ENCODE measurements at regions not wholly inside any gene's neighbourhood (a gene's known extent, or its start where the extent isn't known, plus 50 kb on each side); places are given as distances from the start of the nearest gene placed in this dataset.

DNA sequence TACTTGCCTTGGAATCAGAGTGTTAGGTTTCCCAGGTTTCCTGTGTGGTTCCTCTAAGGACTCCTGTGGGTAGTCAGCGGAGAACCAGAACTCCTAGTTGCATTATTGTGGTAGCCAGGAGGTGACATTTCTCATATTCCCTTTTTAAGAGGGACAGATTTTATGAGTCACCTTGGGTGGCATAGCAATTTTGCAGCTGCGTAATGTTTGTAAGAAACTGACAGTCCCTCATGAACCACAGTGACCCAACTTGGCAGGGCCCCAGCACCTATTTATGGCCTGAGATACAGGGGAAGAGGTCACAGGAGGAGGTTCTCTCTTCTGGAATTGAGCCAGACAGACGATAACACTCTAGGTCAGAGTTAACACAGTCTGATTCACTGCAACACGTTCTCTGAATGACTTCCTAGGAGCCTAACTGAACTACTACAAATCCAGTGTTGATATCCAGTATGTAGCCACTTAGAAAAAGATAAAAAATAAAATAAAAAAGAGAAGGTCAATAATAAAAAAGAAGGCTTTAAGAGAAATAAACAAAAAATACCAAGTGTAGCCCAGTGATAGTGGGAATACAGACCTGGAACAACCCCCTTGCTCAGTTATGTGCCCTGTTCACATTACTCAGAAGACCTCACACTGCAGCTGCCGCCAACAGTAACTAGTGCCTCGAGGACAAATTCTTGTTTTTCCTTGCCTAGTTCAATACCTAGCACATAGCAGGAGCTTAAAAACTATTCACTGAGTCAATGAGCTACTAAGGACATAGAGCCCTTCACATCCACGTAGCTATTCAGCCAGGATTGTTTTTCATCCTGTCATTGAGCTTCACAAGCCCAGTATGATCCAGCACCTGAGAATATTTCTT is 50.7 kb upstream of the VLDLR start (continued):
- peak; percentile 67; the same call in 1 of the 2 replicates for TF ChIP-seq ZSCAN30 (tag by site-specific recombination; IDR thresholded peaks at IDR 0.05)
- TF ChIP-seq ZNF426 (tag by site-specific recombination; IDR thresholded peaks at IDR 0.05), result no peak
- no peak for TF ChIP-seq YY2 (tag by site-specific recombination; IDR thresholded peaks at IDR 0.05)
- TF ChIP-seq ZBTB48 (tag by site-specific recombination; IDR thresholded peaks at IDR 0.05), result peak; percentile 65
- TF ChIP-seq ZNF776 (tag by site-specific recombination; IDR thresholded peaks at IDR 0.05; ENCODE audit: borderline replicate concordance), result no peak
- 0 out of 2 replicates have a peak, but pooled peaks have one; percentile 39 for TF ChIP-seq ATF2 (tag by site-specific recombination; IDR thresholded peaks at IDR 0.05; ENCODE audit: low read depth)
- TF ChIP-seq ZNF132 (tag by site-specific recombination; IDR thresholded peaks at IDR 0.05; ENCODE audit: borderline replicate concordance), result no peak
- no peak for TF ChIP-seq ZNF488 (tag by site-specific recombination; IDR thresholded peaks at IDR 0.05)
- no peak for TF ChIP-seq ZNF19 (tag by site-specific recombination; IDR thresholded peaks at IDR 0.05; ENCODE audit: low read depth)
- no peak for TF ChIP-seq ZNF404 (tag by site-specific recombination; IDR thresholded peaks at IDR 0.05)
- TF ChIP-seq CTCF (tag by site-specific recombination; IDR thresholded peaks at IDR 0.05), result no peak
- TF ChIP-seq ZNF157 (tag by site-specific recombination; IDR thresholded peaks at IDR 0.05), result no peak
- TF ChIP-seq ZNF623 (tag by site-specific recombination; IDR thresholded peaks at IDR 0.05), result no peak
- TF ChIP-seq OSR2 (tag by site-specific recombination; IDR thresholded peaks at IDR 0.05), result peak; percentile 97
- TF ChIP-seq SP7 (tag by site-specific recombination; IDR thresholded peaks at IDR 0.05), result peak; percentile 93
- no peak for TF ChIP-seq ZNF571 (tag by site-specific recombination; IDR thresholded peaks at IDR 0.05)
- TF ChIP-seq ZNF837 (tag by site-specific recombination; IDR thresholded peaks at IDR 0.05), result no peak
- peak; percentile 93 for TF ChIP-seq ZNF843 (tag by site-specific recombination; IDR thresholded peaks at IDR 0.05)
- no peak for TF ChIP-seq ZNF16 (tag by site-specific recombination; IDR thresholded peaks at IDR 0.05; ENCODE audit: low read depth)
- no peak for TF ChIP-seq ZNF785 (tag by site-specific recombination; IDR thresholded peaks at IDR 0.05)
- no peak for TF ChIP-seq ZNF169 (tag by site-specific recombination; IDR thresholded peaks at IDR 0.05)
- no peak for TF ChIP-seq ZNF704 (tag by site-specific recombination; IDR thresholded peaks at IDR 0.05)
- TF ChIP-seq ZNF510 (tag by site-specific recombination; IDR thresholded peaks at IDR 0.05; ENCODE audit: insufficient replicate concordance), result no peak
- TF ChIP-seq ZXDB (tag by site-specific recombination; IDR thresholded peaks at IDR 0.05), result peak; percentile 68; the same call in 1 of the 2 replicates
- no peak for TF ChIP-seq ZNF549 (tag by site-specific recombination; IDR thresholded peaks at IDR 0.05)
- TF ChIP-seq BCL11A (tag by site-specific recombination; IDR thresholded peaks at IDR 0.05; ENCODE audit: low read depth), result peak; percentile 91
- no peak for TF ChIP-seq ZNF544 (tag by site-specific recombination; IDR thresholded peaks at IDR 0.05)
- TF ChIP-seq ZNF140 (tag by site-specific recombination; IDR thresholded peaks at IDR 0.05), result no peak
- TF ChIP-seq REPIN1 (tag by site-specific recombination; IDR thresholded peaks at IDR 0.05; ENCODE audit: low read depth), result no peak
- TF ChIP-seq ZFP69B (tag by site-specific recombination; IDR thresholded peaks at IDR 0.05), result peak; percentile 48; the same call in 1 of the 2 replicates
- no peak for TF ChIP-seq ZNF391 (tag by site-specific recombination; IDR thresholded peaks at IDR 0.05; ENCODE audit: borderline replicate concordance, low read depth)
- no peak for TF ChIP-seq ZNF658 (tag by site-specific recombination; IDR thresholded peaks at IDR 0.05)
- TF ChIP-seq, protein P1, sequence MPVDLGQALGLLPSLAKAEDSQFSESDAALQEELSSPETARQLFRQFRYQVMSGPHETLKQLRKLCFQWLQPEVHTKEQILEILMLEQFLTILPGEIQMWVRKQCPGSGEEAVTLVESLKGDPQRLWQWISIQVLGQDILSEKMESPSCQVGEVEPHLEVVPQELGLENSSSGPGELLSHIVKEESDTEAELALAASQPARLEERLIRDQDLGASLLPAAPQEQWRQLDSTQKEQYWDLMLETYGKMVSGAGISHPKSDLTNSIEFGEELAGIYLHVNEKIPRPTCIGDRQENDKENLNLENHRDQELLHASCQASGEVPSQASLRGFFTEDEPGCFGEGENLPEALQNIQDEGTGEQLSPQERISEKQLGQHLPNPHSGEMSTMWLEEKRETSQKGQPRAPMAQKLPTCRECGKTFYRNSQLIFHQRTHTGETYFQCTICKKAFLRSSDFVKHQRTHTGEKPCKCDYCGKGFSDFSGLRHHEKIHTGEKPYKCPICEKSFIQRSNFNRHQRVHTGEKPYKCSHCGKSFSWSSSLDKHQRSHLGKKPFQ (tag by site-specific recombination; IDR thresholded peaks at IDR 0.05), result peak; percentile 73
